ENCODE measurements at regions not wholly inside any gene's neighbourhood (a gene's known extent, or its start where the extent isn't known, plus 50 kb on each side); places are given as distances from the start of the nearest gene placed in this dataset.

DNA sequence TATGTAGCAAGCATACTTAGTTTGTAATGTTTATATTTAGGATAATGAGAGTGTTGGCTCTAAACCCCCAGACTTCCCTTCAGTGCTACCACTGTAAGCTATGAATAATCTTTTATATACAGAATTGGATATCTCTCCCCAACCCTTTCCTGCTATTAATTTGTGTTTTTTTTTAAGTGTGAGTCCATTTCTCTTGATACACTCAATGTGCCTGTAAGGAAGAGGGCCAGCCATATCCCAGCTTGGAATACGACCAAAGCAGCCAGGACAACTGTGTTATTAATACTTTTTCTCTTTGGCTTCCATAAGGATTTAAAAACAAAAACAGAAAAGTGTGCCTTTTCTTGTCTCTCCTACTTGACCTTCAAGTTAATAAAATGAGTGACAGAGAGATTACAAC is 116.7 kb downstream of the SNAPC1 start:
- no peak for DNase-seq (ENCODE audit: low read depth in 2 of 2)
- H3K4me3 ChIP-seq (replicated peaks in 1 of 2; ENCODE audit: low read depth in 2 of 2, low read length in 2 of 2): no peak overlapping the region
- TF ChIP-seq, protein P1, sequence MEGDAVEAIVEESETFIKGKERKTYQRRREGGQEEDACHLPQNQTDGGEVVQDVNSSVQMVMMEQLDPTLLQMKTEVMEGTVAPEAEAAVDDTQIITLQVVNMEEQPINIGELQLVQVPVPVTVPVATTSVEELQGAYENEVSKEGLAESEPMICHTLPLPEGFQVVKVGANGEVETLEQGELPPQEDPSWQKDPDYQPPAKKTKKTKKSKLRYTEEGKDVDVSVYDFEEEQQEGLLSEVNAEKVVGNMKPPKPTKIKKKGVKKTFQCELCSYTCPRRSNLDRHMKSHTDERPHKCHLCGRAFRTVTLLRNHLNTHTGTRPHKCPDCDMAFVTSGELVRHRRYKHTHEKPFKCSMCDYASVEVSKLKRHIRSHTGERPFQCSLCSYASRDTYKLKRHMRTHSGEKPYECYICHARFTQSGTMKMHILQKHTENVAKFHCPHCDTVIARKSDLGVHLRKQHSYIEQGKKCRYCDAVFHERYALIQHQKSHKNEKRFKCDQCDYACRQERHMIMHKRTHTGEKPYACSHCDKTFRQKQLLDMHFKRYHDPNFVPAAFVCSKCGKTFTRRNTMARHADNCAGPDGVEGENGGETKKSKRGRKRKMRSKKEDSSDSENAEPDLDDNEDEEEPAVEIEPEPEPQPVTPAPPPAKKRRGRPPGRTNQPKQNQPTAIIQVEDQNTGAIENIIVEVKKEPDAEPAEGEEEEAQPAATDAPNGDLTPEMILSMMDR (IDR thresholded peaks at IDR 0.05; ENCODE audit: low read depth, low read length): no peak

DNA sequence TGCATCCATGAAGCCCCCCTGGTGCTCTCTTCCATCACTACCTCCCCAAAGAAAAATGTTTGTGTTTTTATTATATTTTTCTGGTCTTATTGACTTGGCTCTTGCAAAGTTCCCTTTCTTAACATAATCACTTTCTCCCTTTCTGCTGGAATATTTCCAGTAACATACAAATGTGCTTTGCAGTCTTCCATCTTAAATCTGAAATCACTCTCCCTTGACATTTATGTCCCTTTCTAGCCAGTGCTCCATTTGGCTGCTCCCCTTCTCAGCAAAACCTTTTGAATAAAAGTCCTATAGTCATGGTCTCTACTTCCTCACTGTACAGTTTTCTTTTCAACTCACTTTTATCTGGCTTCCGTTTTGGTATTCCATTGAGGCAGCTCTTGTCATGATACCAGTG is 118.8 kb downstream of the SNAPC1 start:
- TF ChIP-seq, protein P1 (IDR thresholded peaks at IDR 0.05; ENCODE audit: low read depth, low read length): no peak

GRCh38 chr14:61884711-61885110 is 122.5 kb downstream of the SNAPC1 start:
- TF ChIP-seq, protein P1 (IDR thresholded peaks at IDR 0.05; ENCODE audit: low read depth, low read length): no peak
- no peak for DNase-seq (ENCODE audit: low read depth in 2 of 2)
- no peak overlapping the region for H3K4me3 ChIP-seq (replicated peaks in 1 of 2; ENCODE audit: low read depth in 2 of 2, low read length in 2 of 2)

More for the DNA sequence above, 118.8 kb downstream of the SNAPC1 start:
- H3K4me3 ChIP-seq (replicated peaks in 1 of 2; ENCODE audit: low read depth in 2 of 2, low read length in 2 of 2): no peak overlapping the region
- no peak for DNase-seq (ENCODE audit: low read depth in 2 of 2)

DNA sequence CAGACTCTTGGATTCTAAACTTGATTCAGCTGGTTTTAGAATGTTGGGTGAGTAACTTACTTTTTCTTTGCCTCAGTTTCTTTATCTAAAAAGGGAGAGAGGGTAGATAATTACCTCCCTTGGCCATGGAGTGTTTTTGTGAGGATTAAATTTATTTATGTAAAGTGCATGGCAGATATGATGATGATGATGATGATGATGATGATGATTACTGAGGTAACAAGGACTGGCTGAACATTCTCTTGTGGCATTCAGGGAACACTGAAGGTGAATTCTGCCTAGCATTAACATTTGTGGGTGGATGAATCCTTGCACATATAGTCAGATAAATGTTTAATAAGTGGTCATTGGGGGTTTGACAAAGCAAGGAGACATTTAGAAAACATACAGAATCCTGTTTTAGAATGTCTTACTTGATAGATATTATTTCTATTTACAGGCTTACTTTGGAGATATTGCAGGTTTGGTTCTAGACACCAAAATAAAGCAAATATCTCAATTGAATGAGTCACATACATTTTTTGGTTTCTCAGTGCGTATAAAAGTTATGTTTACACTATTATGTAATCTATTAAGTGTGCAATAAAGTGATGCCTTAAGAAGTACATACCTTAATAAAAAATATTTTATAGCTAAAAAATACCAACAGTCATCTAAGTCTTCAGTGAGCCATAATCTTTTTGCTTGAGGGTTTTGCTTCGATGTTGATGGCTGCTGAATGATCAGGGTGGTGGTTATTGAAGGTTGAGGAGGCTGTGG is 123.2 kb downstream of the SNAPC1 start:
- TF ChIP-seq, protein P1 (IDR thresholded peaks at IDR 0.05; ENCODE audit: low read depth, low read length): no peak
- H3K4me3 ChIP-seq (replicated peaks in 1 of 2; ENCODE audit: low read depth in 2 of 2, low read length in 2 of 2): no peak overlapping the region
- DNase-seq (ENCODE audit: low read depth in 2 of 2): no peak

DNA sequence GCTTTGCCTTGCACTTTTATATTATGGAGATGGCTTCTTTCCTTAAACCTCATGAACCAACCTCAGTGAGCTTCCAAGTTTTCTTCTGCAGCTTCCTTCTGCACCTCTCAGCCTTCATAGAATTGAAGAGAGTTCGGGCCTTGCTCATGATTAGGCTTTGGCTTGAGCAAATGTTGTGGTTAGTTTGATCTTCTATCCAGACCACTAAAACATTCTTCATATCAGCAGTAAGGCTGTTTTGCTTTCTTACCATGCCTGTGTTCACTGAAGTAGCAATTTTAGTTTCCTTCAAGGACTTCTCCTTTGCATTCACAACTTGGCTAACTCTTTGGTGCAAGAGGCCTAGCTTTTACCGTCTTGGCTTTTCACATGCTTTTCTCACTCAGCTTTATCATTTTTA is 125.4 kb downstream of the SNAPC1 start:
- H3K4me3 ChIP-seq (replicated peaks in 1 of 2; ENCODE audit: low read depth in 2 of 2, low read length in 2 of 2): no peak overlapping the region
- TF ChIP-seq, protein P1 (IDR thresholded peaks at IDR 0.05; ENCODE audit: low read depth, low read length): no peak
- no peak for DNase-seq (ENCODE audit: low read depth in 2 of 2)

- TF ChIP-seq, protein P1 (IDR thresholded peaks at IDR 0.05; ENCODE audit: low read depth, low read length): no peak
- DNase-seq (ENCODE audit: low read depth in 2 of 2): no peak
- no peak overlapping the region for H3K4me3 ChIP-seq (replicated peaks in 1 of 2; ENCODE audit: low read depth in 2 of 2, low read length in 2 of 2)
Measured at GRCh38 chr14:61889914-61890351, 127.7 kb downstream of the SNAPC1 start.

All from cardiac fibroblast (primary cell).